NCI-H748 treated with DMSO at 0.1 percent for 48 hours (cell line): ENCODE measurements at regions not wholly inside any gene's neighbourhood (a gene's known extent, or its start where the extent isn't known, plus 50 kb on each side); places are given as distances from the start of the nearest gene placed in this dataset.
"Not testable (repeated sequence)": the region's sequence is repeated elsewhere in the genome, so short reads cannot be mapped to it uniquely, and the experiment has no call there.

Source experiments
- DNase-seq: peaks from one replicate; lab custom pipeline; 2025; lab: John Stamatoyannopoulos, UW

GRCh38 chr9:90060256-90060655 is 455.4 kb downstream of the GADD45G start:
- DNase-seq: no peak

DNA sequence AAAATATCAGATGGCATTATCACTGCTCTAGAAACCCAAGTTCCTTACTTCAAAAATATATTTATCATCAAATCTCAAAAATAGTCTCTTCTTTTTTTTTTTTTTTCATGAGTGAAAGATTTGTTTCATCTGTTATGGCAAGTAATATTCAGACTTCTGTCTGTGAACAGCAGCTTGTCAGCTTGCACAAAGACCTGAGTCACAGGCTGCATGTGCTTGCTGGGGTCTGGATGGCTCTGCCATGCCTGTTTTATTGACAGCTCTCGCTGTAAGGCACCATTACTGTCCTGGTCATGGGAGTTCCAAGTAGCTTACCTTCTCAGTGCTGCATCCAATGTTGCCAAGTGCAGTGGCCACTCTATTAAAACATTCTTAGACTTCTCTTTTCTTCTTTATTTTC is 456.4 kb downstream of the GADD45G start:
- no peak for DNase-seq

DNA sequence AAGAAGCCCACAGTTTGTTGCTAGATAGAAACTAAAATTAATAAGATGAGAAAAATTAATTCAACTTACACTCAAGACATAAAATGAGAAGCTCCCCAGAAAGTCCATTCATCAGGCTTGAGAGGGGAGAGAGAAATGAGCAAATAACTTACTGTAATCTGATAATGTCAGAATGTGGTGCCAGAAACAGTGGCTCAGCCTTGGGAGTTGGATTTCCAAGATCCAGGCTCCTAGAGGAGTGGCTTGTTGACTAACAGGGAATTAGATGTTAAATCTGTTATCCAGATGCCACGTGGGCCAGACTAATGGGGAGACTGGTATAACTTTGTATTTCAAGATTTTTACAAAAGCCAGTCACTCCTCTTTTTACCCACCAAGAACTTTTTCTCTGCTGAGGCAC is 458.2 kb downstream of the GADD45G start:
- DNase-seq: no peak

DNA sequence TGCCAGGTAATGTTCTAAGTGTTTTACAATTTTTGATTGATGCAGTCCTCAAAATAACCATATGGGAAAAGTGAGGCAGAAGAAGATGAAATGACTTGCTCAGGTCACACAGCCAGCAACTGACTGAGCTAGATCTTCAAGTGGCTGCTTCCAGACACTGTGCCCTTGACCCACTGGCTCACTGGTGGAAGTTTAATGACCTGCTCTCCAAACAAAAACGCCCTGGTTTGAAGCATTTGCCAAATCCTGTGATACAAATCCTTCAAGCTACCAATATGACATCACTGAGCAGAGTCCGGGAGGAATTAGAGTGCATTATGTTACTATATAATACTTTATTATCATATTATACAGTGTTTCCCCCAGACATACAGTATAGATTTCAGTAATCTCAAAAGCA is 459.4 kb downstream of the GADD45G start:
- DNase-seq: no peak

DNA sequence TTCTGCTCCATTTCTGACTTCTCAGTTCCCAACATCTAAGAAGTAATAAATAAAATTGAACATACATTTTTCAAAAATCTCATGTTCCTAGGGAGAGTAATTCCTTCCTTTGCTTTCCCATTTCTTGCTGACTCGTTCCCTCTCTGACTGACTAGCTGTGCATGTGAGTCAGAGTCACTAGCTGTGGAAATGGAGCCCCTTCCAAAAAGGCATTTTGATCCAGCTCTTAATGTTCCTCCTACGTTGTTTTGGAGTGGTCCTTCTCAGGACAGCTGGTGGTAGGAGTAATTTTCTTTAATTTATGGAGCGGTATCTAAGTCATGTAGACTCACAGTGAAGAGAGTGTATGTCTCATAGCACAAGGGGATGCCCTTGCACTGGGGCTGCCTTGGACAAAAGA is 460.2 kb downstream of the GADD45G start:
- no peak for DNase-seq

DNA sequence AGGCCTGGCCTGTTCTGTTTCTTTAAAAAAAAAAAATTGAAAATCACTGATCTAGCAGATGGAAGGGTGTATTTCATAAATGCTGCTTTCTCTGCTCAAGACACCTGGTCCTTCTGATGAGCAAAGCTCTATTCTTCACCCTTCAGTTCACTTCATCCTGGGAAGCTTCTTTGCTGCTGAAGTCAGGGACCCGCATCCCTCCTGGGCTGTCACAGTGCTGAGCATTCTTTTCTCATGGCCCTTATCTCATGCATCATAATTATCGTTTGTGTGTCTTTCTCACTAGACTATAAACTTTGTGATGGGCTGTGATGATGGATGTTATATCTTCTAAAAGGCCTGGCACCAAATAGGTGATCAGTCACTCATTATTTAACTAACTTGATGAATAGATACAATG is 461.0 kb downstream of the GADD45G start:
- no peak for DNase-seq

- no peak for DNase-seq
Observed at GRCh38 chr9:90069085-90069484, 464.3 kb downstream of the GADD45G start.

- DNase-seq: no peak
Observed at GRCh38 chr9:90070056-90070455, 465.2 kb downstream of the GADD45G start.

GRCh38 chr9:90070469-90070868 is 465.7 kb downstream of the GADD45G start:
- no peak for DNase-seq

DNA sequence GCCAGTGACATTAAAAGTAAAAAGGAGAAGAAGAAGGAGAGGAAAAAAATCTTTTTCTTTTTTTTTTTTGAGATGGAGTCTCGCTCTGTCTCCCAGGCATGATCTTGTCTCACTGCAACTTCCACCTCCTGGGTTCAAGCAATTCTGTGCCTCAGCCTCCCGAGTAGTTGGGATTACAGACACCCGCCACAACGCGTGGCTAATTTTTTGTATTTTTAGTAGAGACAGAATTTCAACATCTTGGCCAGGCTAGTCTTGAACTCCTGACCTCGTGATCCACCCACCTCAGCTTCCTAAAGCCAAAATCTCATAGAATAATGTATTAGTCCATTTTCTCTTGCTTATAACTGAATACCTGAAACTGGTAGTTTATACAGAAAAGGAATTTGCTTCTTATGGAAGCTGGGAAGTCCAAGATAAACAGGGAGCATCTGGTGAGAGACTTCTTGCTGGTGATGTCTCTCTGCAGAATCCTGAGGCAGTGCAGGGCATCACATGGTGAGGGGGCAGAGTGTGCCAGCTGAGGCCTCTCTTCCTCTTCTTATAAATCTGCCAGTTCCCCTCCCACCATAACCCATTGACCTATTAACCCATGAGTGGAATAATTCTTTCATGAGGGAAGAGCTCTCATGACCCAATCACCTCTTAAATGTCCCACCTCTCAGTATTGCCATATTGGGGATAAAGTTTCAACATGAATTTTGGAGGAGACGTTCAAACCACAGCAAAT is 466.3 kb downstream of the GADD45G start:
- DNase-seq: no peak

- DNase-seq: no peak
Observed at GRCh38 chr9:90073186-90073945, 468.6 kb downstream of the GADD45G start.

GRCh38 chr9:90074316-90074962 is 469.6 kb downstream of the GADD45G start:
- no peak for DNase-seq

GRCh38 chr9:90077598-90077997 is 472.8 kb downstream of the GADD45G start:
- DNase-seq: not testable (repeated sequence)

DNA sequence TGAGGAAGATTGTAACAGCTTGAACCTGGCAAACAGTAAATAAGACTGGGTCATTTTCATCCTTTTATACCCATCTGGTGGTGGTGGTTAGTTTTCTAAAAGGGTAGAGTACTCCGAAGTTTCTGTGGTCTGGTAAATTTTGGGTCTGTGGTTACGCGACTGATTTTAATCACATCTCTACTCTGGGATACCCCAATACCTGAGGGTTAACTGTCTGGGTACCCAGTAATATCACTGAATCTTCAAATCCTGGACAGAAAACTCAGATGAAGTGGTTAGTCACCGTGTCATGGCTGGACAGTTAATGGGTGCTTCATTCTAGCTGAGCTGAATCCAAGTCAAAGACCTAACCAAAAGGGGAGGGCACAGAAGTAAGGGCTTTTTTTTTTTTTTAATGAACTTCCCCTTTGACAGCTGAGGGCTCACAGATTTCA is 474.2 kb downstream of the GADD45G start:
- DNase-seq: no peak

- no peak for DNase-seq
Observed at GRCh38 chr9:90085633-90086032, 480.8 kb downstream of the GADD45G start.

GRCh38 chr9:90086101-90086511 is 481.3 kb downstream of the GADD45G start:
- DNase-seq: no peak

DNA sequence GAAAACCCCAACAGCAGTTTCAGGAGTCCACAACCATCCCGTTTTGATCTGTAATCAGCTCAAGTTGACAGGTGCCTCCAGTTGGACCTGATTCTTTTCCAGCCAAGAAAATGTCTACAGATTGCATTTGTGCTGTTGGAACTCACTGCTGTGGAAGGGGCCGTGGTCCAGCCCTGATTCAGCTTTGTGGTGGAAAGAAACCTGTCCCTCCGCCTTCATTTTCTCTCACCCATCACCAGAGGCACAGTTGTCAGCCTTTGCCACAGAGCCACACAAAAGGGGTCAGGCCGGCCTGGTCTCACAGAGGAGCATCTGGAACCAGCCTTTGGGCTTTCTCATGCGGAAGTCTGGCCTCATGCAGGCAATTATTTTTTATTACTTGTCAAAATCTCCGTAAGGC is 483.6 kb downstream of the GADD45G start:
- DNase-seq: no peak

DNA sequence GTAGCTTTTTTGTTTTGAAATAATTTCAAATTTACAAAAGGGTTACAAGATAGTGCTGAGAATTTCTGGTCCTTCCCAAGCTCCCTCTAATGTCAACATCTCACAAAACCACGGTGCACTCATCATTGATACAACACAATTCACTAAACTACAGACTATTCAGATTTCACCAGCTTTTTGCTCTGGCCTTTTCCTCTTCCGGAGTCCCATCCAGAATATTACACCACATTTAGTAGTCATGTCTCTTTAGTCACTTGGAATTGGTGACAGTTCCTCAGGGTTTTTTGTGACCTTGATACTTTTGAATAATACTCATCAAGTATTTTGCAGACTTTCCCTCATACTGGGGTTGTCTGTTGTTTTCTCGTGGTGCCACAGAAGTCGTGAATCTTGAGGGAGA is 484.0 kb downstream of the GADD45G start:
- no peak for DNase-seq

- no peak for DNase-seq
Observed at GRCh38 chr9:90090997-90091396, 486.2 kb downstream of the GADD45G start.

GRCh38 chr9:90092508-90092907 is 487.7 kb downstream of the GADD45G start:
- no peak for DNase-seq

- DNase-seq: peak; percentile 86
Observed at GRCh38 chr9:90095682-90096081, 490.9 kb downstream of the GADD45G start.

DNA sequence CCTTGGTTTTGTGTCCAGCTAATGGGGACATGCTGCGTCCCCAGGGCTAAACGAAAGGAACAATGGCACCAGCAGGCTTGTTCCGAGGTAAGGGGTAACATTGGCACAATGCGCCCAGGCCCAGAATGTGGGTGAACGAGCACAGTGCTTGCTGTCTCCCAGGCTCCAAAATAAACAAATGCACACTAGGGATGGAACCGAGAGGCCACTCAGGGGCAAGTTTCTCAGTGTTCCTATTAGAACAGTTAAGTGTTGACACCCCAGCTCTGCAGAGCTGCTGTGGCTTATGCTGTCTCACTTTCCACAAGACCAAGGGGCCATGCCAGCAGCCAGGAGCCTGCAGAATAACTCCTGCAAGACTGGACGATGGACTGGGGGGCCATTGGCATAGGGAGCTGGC is 492.4 kb downstream of the GADD45G start:
- DNase-seq: no peak

- no peak for DNase-seq
Observed at GRCh38 chr9:90098408-90098807, 493.6 kb downstream of the GADD45G start.
